ENCODE measurements at regions not wholly inside any gene's neighbourhood (a gene's known extent, or its start where the extent isn't known, plus 50 kb on each side); places are given as distances from the start of the nearest gene placed in this dataset.

- no peak overlapping the region for H3K27ac ChIP-seq
- no peaks in the 10 kb centered on the region for H3K27me3 ChIP-seq
- no peak for DNase-seq
- ATAC-seq = no peak
- no peaks in the 10 kb centered on the region for H3K36me3 ChIP-seq (replicated peaks in 1 of 2; ENCODE audit: insufficient read depth in 1 of 2, low read depth in 2 of 2)
- no peak overlapping the region for H3K4me3 ChIP-seq
- no peak for TF ChIP-seq POLR2A (IDR thresholded peaks at IDR 0.05)
- TF ChIP-seq, protein P1, sequence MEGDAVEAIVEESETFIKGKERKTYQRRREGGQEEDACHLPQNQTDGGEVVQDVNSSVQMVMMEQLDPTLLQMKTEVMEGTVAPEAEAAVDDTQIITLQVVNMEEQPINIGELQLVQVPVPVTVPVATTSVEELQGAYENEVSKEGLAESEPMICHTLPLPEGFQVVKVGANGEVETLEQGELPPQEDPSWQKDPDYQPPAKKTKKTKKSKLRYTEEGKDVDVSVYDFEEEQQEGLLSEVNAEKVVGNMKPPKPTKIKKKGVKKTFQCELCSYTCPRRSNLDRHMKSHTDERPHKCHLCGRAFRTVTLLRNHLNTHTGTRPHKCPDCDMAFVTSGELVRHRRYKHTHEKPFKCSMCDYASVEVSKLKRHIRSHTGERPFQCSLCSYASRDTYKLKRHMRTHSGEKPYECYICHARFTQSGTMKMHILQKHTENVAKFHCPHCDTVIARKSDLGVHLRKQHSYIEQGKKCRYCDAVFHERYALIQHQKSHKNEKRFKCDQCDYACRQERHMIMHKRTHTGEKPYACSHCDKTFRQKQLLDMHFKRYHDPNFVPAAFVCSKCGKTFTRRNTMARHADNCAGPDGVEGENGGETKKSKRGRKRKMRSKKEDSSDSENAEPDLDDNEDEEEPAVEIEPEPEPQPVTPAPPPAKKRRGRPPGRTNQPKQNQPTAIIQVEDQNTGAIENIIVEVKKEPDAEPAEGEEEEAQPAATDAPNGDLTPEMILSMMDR (IDR thresholded peaks at IDR 0.05) = no peak
- WGBS, 2 donors = 81 to 90% methylated on average over 4 of the region's 4 CpGs
- H3K9me3 ChIP-seq = no peaks in the 10 kb centered on the region
- intact Hi-C loops (cut with DNase I) = no loop called here
- peaks cover 8% of the 10 kb centered on the region for H3K4me1 ChIP-seq
Measured at GRCh38 chr2:217512728-217513127, 490.1 kb downstream of the TNS1 start.

GRCh38 chr2:217512259-217512658, 490.5 kb downstream of the TNS1 start:
- intact Hi-C loops (cut with DNase I) = no loop called here
- ATAC-seq (no peak), DNase-seq (no peak)
- Histone ChIP-seq H3K27ac (no peak overlapping the region), H3K36me3 (replicated peaks in 1 of 2; ENCODE audit: insufficient read depth in 1 of 2, low read depth in 2 of 2) (no peaks in the 10 kb centered on the region), H3K4me1 (peaks cover 8% of the 10 kb centered on the region), H3K27me3 (no peaks in the 10 kb centered on the region), H3K9me3 (no peaks in the 10 kb centered on the region), H3K4me3 (no peak overlapping the region)
- TF ChIP-seq, protein P1 (IDR thresholded peaks at IDR 0.05) = no peak
- no peak for TF ChIP-seq POLR2A (IDR thresholded peaks at IDR 0.05)
- 24 to 40% methylated on average over 1 of the region's 1 CpG for WGBS, 2 donors

DNA sequence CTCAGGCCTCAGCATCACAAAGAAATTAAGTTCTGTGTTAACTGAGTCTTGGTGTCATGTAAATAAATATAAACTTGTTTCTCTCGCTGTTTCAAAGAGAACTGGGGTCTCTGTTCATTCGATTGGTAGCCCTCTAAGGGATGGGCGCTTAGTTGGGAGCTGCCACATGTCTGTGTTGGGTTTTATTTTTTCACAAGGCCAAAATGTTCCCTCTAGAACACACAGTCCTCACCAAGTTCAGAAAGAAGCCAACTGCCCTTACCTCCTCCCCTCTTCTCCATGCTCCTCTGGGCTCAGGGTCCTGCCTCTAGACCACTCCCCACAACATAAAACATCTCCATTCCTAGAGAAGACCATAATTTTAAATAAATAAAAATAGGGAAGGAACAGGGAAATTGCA, 490.9 kb downstream of the TNS1 start:
- peaks cover 8% of the 10 kb centered on the region for H3K4me1 ChIP-seq
- H3K9me3 ChIP-seq = no peaks in the 10 kb centered on the region
- H3K4me3 ChIP-seq = no peak overlapping the region
- no peak overlapping the region for H3K27ac ChIP-seq
- H3K27me3 ChIP-seq = no peaks in the 10 kb centered on the region
- DNase-seq = no peak
- no peaks in the 10 kb centered on the region for H3K36me3 ChIP-seq (replicated peaks in 1 of 2; ENCODE audit: insufficient read depth in 1 of 2, low read depth in 2 of 2)
- 61 to 64% methylated on average over 3 of the region's 3 CpGs for WGBS, 2 donors
- intact Hi-C loops (cut with DNase I) = no loop called here
- ATAC-seq = no peak
- TF ChIP-seq, protein P1 (IDR thresholded peaks at IDR 0.05) = no peak
- TF ChIP-seq POLR2A (IDR thresholded peaks at IDR 0.05) = no peak

GRCh38 chr2:217510771-217511291, 492.0 kb downstream of the TNS1 start:
- intact Hi-C loops (cut with DNase I) = no loop called here
- peak; percentile 60 to 77 (median 64) for DNase-seq
- H3K27ac ChIP-seq = no peak overlapping the region
- H3K4me1 ChIP-seq = peaks cover 8% of the 10 kb centered on the region
- no peaks in the 10 kb centered on the region for H3K27me3 ChIP-seq
- 21 to 22% methylated on average over 9 of the region's 9 CpGs for WGBS, 2 donors
- no peaks in the 10 kb centered on the region for H3K9me3 ChIP-seq
- no peak overlapping the region for H3K4me3 ChIP-seq
- ATAC-seq = peak; percentile 75
- TF ChIP-seq, protein P1 (IDR thresholded peaks at IDR 0.05) = peak; percentile 17 to 86 (median 67)
- TF ChIP-seq POLR2A (IDR thresholded peaks at IDR 0.05) = no peak
- H3K36me3 ChIP-seq (replicated peaks in 1 of 2; ENCODE audit: insufficient read depth in 1 of 2, low read depth in 2 of 2) = no peaks in the 10 kb centered on the region

- H3K27ac ChIP-seq = no peak overlapping the region
- intact Hi-C loops (cut with DNase I) = no loop called here
- no peak overlapping the region for H3K4me3 ChIP-seq
- no peaks in the 10 kb centered on the region for H3K27me3 ChIP-seq
- H3K4me1 ChIP-seq = peaks cover under 1% of the 10 kb centered on the region
- WGBS, 2 donors = 83 to 100% methylated on average over 1 of the region's 1 CpG
- TF ChIP-seq POLR2A (IDR thresholded peaks at IDR 0.05) = no peak
- TF ChIP-seq, protein P1 (IDR thresholded peaks at IDR 0.05) = no peak
- ATAC-seq = no peak
- DNase-seq = no peak
- H3K9me3 ChIP-seq = no peaks in the 10 kb centered on the region
- H3K36me3 ChIP-seq (replicated peaks in 1 of 2; ENCODE audit: insufficient read depth in 1 of 2, low read depth in 2 of 2) = no peaks in the 10 kb centered on the region
Measured at GRCh38 chr2:217505303-217505702, 497.5 kb downstream of the TNS1 start.

All from body of pancreas (tissue), 4 donors.